C4-2B (cell line): ENCODE measurements at regions not wholly inside any gene's neighbourhood (a gene's known extent, or its start where the extent isn't known, plus 50 kb on each side); places are given as distances from the start of the nearest gene placed in this dataset.

Experiments used
- CTCF ChIP-seq: fragments of 450-650 bp; conservative IDR thresholded peaks from 2 replicates; pipeline ENCODE4 v1.5.1; 2017; ENCODE audit warnings: mild to moderate bottlenecking
- ZFX ChIP-seq: fragments of 450-650 bp; IDR thresholded peaks from 2 replicates; pipeline ENCODE4 v1.6.1; 2017

- TF ChIP-seq CTCF (no peak), ZFX (no peak)
Measured at GRCh38 chr16:31727553-31727952, 146.1 kb upstream of the ZNF267 start.
